ENCODE measurements at regions not wholly inside any gene's neighbourhood (a gene's known extent, or its start where the extent isn't known, plus 50 kb on each side); places are given as distances from the start of the nearest gene placed in this dataset.

DNA sequence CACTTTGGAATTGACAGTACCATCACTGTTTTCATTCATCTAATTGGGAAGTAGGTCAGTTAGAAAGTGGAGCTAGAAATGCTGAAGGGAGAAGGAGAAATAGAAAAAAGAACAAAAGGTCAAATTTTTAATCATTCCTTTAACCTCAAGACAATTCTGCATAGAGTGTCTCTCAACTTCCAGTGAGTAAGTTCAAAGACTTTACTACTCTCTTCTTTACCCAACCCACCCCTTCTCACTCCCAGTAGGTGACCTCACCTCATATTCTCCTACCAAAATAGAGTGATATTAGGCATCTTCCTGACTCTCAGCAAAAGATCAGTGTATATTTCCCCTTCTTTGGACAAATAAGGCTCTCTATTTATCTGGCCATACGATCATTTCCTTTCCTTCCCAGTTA lies 340.0 kb upstream of the JAG1 start:
- TF ChIP-seq, protein P1, sequence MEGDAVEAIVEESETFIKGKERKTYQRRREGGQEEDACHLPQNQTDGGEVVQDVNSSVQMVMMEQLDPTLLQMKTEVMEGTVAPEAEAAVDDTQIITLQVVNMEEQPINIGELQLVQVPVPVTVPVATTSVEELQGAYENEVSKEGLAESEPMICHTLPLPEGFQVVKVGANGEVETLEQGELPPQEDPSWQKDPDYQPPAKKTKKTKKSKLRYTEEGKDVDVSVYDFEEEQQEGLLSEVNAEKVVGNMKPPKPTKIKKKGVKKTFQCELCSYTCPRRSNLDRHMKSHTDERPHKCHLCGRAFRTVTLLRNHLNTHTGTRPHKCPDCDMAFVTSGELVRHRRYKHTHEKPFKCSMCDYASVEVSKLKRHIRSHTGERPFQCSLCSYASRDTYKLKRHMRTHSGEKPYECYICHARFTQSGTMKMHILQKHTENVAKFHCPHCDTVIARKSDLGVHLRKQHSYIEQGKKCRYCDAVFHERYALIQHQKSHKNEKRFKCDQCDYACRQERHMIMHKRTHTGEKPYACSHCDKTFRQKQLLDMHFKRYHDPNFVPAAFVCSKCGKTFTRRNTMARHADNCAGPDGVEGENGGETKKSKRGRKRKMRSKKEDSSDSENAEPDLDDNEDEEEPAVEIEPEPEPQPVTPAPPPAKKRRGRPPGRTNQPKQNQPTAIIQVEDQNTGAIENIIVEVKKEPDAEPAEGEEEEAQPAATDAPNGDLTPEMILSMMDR (conservative IDR thresholded peaks at IDR 0.05; ENCODE audit: low read length): no peak
- TF ChIP-seq EZH2phosphoT487 (IDR thresholded peaks at IDR 0.05; ENCODE audit: borderline replicate concordance): no peak
